HG02759 (cell line): ENCODE measurements at regions not wholly inside any gene's neighbourhood (a gene's known extent, or its start where the extent isn't known, plus 50 kb on each side); places are given as distances from the start of the nearest gene placed in this dataset.
"Not testable (repeated sequence)": the region's sequence is repeated elsewhere in the genome, so short reads cannot be mapped to it uniquely, and the experiment has no call there.

ENCODE experiments used
- ATAC-seq: cut with Tn5 transposase; IDR thresholded peaks from one replicate; pipeline ENCODE4 v1.9.1; 2021; ENCODE audit warnings: mild to moderate bottlenecking, moderate library complexity; ENCODE audit not compliant: unreplicated experiment

- no peak for ATAC-seq
These were observed 926.4 kb upstream of the SLC35B3 start for GRCh38 chr6:9361749-9362148.

GRCh38 chr6:9360881-9361280 is 925.5 kb upstream of the SLC35B3 start:
- ATAC-seq: no peak

GRCh38 chr6:9347608-9348007 is 912.3 kb upstream of the SLC35B3 start:
- no peak for ATAC-seq

- no peak for ATAC-seq
These were observed 911.6 kb upstream of the SLC35B3 start for GRCh38 chr6:9346923-9347322.

GRCh38 chr6:9335431-9335830 is 900.1 kb upstream of the SLC35B3 start:
- ATAC-seq: no peak

GRCh38 chr6:9334979-9335378 is 899.6 kb upstream of the SLC35B3 start:
- ATAC-seq: no peak

GRCh38 chr6:9332241-9332780 is 897.0 kb upstream of the SLC35B3 start:
- no peak for ATAC-seq

GRCh38 chr6:9316831-9317230 is 881.5 kb upstream of the SLC35B3 start:
- no peak for ATAC-seq

- no peak for ATAC-seq
These were observed 880.8 kb upstream of the SLC35B3 start for GRCh38 chr6:9315966-9316650.

- ATAC-seq: no peak
These were observed 872.9 kb upstream of the SLC35B3 start for GRCh38 chr6:9308284-9308683.

GRCh38 chr6:9307786-9308185 is 872.4 kb upstream of the SLC35B3 start:
- ATAC-seq: no peak

- no peak for ATAC-seq
These were observed 871.8 kb upstream of the SLC35B3 start for GRCh38 chr6:9307187-9307586.

GRCh38 chr6:9295644-9296043 is 860.3 kb upstream of the SLC35B3 start:
- no peak for ATAC-seq

GRCh38 chr6:9292975-9293374 is 857.6 kb upstream of the SLC35B3 start:
- no peak for ATAC-seq

- not testable (repeated sequence) for ATAC-seq
These were observed 855.0 kb upstream of the SLC35B3 start for GRCh38 chr6:9290342-9290741.

- no peak for ATAC-seq
These were observed 837.3 kb upstream of the SLC35B3 start for GRCh38 chr6:9272671-9273070.

GRCh38 chr6:9266741-9267140 is 831.4 kb upstream of the SLC35B3 start:
- ATAC-seq: no peak

GRCh38 chr6:9257215-9257614 is 821.9 kb upstream of the SLC35B3 start:
- no peak for ATAC-seq

GRCh38 chr6:9254251-9254650 is 818.9 kb upstream of the SLC35B3 start:
- ATAC-seq: no peak

- no peak for ATAC-seq
These were observed 817.5 kb upstream of the SLC35B3 start for GRCh38 chr6:9252799-9253198.

- no peak for ATAC-seq
These were observed 815.5 kb upstream of the SLC35B3 start for GRCh38 chr6:9250852-9251251.

- ATAC-seq: no peak
These were observed 812.8 kb upstream of the SLC35B3 start for GRCh38 chr6:9248133-9248532.

GRCh38 chr6:9240861-9241260 is 805.5 kb upstream of the SLC35B3 start:
- ATAC-seq: no peak
